ENCODE measurements at regions not wholly inside any gene's neighbourhood (a gene's known extent, or its start where the extent isn't known, plus 50 kb on each side); places are given as distances from the start of the nearest gene placed in this dataset.

DNA sequence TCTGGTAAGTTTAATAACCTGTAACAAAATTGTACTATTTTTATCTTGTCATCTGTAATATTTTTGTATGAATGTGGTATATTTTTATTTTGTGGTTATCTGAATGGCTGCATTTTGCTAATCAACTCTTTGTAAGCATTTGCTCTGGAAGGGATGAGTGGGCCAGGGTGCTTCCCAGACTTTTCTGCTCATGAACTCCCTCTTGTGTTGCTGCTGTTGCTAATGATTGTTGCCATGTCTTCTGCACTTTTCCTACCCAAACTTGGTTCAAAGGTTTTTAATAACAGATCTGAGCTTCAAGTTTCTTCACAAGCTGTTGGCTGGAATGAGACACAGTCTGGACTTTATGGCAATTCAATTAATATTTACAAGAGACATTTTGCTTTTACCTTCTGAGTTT, 1005.7 kb downstream of the HACE1 start:
- Histone ChIP-seq H3K27ac (ENCODE audit: low read depth in 2 of 2, low read length in 2 of 2) (no peak overlapping the region), H3K36me3 (ENCODE audit: control insufficient read depth in 2 of 3, insufficient read depth in 3 of 3, low read length in 3 of 3) (no peaks in the 10 kb centered on the region), H3K9me3 (ENCODE audit: control insufficient read depth in 2 of 3, insufficient read depth in 1 of 3, low read length in 3 of 3) (no peaks in the 10 kb centered on the region), H3K27me3 (ENCODE audit: control insufficient read depth, insufficient read depth, low read length) (no peaks in the 10 kb centered on the region), H3K9ac (ENCODE audit: low read length in 3 of 3) (no peak overlapping the region), H3K4me1 (ENCODE audit: control insufficient read depth in 2 of 3, insufficient read depth in 2 of 3, low read depth in 1 of 3, low read length in 3 of 3) (no peaks in the 10 kb centered on the region), H3K4me3 (ENCODE audit: low read length in 3 of 3) (no peak overlapping the region)
- TF ChIP-seq CTCF (IDR thresholded peaks at IDR 0.05; ENCODE audit: borderline replicate concordance, extremely low read depth, insufficient read depth), result no peak
- DNase-seq (no peak), FAIRE-seq (no peak)
- intact Hi-C loops (cut with DNase I), result no loop called here

DNA sequence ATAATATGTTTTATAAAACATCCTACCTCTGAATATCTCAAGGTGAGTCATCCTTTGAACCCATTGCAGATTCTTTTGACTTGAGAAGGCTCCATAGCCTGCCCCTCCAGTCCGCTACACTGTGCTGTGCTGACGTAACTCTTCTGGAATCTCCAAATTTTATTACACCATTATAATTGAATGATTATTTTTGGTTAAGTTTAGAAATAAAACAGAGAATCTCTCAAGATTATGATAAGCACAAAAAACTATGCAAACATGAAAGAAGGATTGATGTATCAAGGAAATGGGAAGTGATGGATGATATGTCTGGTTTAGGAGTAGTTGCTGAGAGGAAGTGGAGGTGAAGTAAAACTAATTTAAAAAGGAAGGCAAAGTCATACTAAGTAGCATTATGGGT, 1021.3 kb downstream of the HACE1 start:
- H3K9ac ChIP-seq (ENCODE audit: low read length in 3 of 3), result no peak overlapping the region
- DNase-seq (no peak), FAIRE-seq (no peak)
- no peaks in the 10 kb centered on the region for H3K36me3 ChIP-seq (ENCODE audit: control insufficient read depth in 2 of 3, insufficient read depth in 3 of 3, low read length in 3 of 3)
- no peak for TF ChIP-seq CTCF (IDR thresholded peaks at IDR 0.05; ENCODE audit: borderline replicate concordance, extremely low read depth, insufficient read depth)
- H3K27me3 ChIP-seq (ENCODE audit: control insufficient read depth, insufficient read depth, low read length), result no peaks in the 10 kb centered on the region
- H3K27ac ChIP-seq (ENCODE audit: low read depth in 2 of 2, low read length in 2 of 2), result no peak overlapping the region
- intact Hi-C loops (cut with DNase I), result no loop called here
- no peak overlapping the region for H3K4me3 ChIP-seq (ENCODE audit: low read length in 3 of 3)
- no peaks in the 10 kb centered on the region for H3K9me3 ChIP-seq (ENCODE audit: control insufficient read depth in 2 of 3, insufficient read depth in 1 of 3, low read length in 3 of 3)
- no peaks in the 10 kb centered on the region for H3K4me1 ChIP-seq (ENCODE audit: control insufficient read depth in 2 of 3, insufficient read depth in 2 of 3, low read depth in 1 of 3, low read length in 3 of 3)

DNA sequence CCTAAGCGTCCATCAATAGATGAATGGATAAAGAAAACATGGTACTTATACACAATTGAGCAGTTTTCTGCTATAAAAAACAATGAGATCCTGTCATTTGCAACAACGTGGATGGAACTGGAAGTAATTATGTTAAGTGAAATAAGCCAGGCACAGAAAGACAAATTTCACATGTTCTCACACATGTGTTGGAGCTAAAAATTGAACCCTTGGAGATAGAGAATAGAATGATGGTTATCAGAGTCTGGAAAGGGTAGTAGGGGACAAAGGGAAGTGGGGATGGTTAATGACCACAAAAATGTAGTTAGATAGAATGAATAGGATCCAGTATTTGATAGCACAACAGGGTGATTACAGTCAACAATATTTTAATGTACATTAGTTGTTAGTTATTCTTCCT, 1033.5 kb downstream of the HACE1 start:
- no peak for DNase-seq
- Histone ChIP-seq H3K4me3 (ENCODE audit: low read length in 3 of 3) (no peak overlapping the region), H3K9ac (ENCODE audit: low read length in 3 of 3) (no peak overlapping the region), H3K27me3 (ENCODE audit: control insufficient read depth, insufficient read depth, low read length) (no peaks in the 10 kb centered on the region), H3K36me3 (ENCODE audit: control insufficient read depth in 2 of 3, insufficient read depth in 3 of 3, low read length in 3 of 3) (no peaks in the 10 kb centered on the region), H3K27ac (ENCODE audit: low read depth in 2 of 2, low read length in 2 of 2) (no peak overlapping the region), H3K4me1 (ENCODE audit: control insufficient read depth in 2 of 3, insufficient read depth in 2 of 3, low read depth in 1 of 3, low read length in 3 of 3) (no peaks in the 10 kb centered on the region), H3K9me3 (ENCODE audit: control insufficient read depth in 2 of 3, insufficient read depth in 1 of 3, low read length in 3 of 3) (no peaks in the 10 kb centered on the region)
- intact Hi-C loops (cut with DNase I), result no loop called here
- no peak for FAIRE-seq
- no peak for TF ChIP-seq CTCF (IDR thresholded peaks at IDR 0.05; ENCODE audit: borderline replicate concordance, extremely low read depth, insufficient read depth)

- Histone ChIP-seq H3K27ac (ENCODE audit: low read depth in 2 of 2, low read length in 2 of 2) (no peak overlapping the region), H3K27me3 (ENCODE audit: control insufficient read depth, insufficient read depth, low read length) (no peaks in the 10 kb centered on the region), H3K36me3 (ENCODE audit: control insufficient read depth in 2 of 3, insufficient read depth in 3 of 3, low read length in 3 of 3) (no peaks in the 10 kb centered on the region), H3K4me1 (ENCODE audit: control insufficient read depth in 2 of 3, insufficient read depth in 2 of 3, low read depth in 1 of 3, low read length in 3 of 3) (no peaks in the 10 kb centered on the region), H3K9ac (ENCODE audit: low read length in 3 of 3) (no peak overlapping the region), H3K4me3 (ENCODE audit: low read length in 3 of 3) (no peak overlapping the region), H3K9me3 (ENCODE audit: control insufficient read depth in 2 of 3, insufficient read depth in 1 of 3, low read length in 3 of 3) (no peaks in the 10 kb centered on the region)
- no peak for FAIRE-seq
- TF ChIP-seq CTCF (IDR thresholded peaks at IDR 0.05; ENCODE audit: borderline replicate concordance, extremely low read depth, insufficient read depth), result no peak
- DNase-seq, result no peak
- intact Hi-C loops (cut with DNase I), result no loop called here
Observed at GRCh38 chr6:103820148-103820547, 1039.6 kb downstream of the HACE1 start.
